GM19438 (cell line): ENCODE measurements at regions not wholly inside any gene's neighbourhood (a gene's known extent, or its start where the extent isn't known, plus 50 kb on each side); places are given as distances from the start of the nearest gene placed in this dataset.

Experiments
- ATAC-seq: cut with Tn5 transposase; IDR thresholded peaks from one replicate; pipeline ENCODE4 v1.9.1; 2021; ENCODE audit warnings: low read depth; ENCODE audit not compliant: unreplicated experiment

GRCh38 chr1:79588719-79589118 lies 582.2 kb upstream of the ADGRL4 start:
- no peak for ATAC-seq

GRCh38 chr1:79587229-79587628 lies 580.7 kb upstream of the ADGRL4 start:
- no peak for ATAC-seq

- no peak for ATAC-seq
Observed at GRCh38 chr1:79585801-79586200, 579.3 kb upstream of the ADGRL4 start.

- ATAC-seq: no peak
Observed at GRCh38 chr1:79575424-79575823, 568.9 kb upstream of the ADGRL4 start.

DNA sequence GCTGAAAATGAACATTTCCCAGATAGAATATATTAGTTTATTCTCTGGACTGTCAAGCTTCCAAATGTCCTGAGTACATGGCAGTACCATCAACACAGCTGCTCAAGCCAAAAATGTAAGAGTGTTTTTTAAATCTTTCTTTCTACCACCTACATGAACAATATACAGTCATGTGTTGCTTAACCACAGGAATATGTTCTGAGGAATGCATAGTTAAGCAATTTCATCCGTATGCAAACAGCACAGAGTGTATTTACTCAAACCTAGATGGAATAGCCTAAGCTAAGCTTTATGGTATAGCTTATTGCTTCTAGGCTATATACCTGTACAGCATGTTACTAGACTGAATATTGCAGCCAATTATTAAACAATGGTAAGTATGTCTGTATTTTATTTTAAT lies 561.9 kb upstream of the ADGRL4 start:
- ATAC-seq: no peak

GRCh38 chr1:79561521-79561978 lies 555.0 kb upstream of the ADGRL4 start:
- no peak for ATAC-seq

GRCh38 chr1:79556189-79556588 lies 549.7 kb upstream of the ADGRL4 start:
- ATAC-seq: no peak

DNA sequence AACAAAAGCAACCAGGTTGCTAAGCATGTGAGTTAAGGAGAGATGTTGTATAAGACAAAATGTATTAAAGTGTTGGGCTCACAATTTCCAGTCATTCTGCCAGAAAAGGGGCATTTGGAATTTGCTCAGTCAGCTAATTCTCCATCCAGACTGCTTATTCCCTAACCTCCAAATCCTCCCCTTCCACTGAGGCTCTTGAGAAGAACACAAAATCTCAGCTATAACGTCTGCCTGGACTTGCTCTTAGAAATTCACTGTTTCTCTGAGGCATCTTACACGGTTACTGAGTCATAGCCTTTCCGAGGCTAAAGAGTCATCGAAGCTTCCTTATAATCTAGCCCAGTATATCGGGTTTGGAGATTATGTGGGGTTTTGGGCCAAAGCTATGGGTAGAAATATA lies 548.2 kb upstream of the ADGRL4 start:
- no peak for ATAC-seq

DNA sequence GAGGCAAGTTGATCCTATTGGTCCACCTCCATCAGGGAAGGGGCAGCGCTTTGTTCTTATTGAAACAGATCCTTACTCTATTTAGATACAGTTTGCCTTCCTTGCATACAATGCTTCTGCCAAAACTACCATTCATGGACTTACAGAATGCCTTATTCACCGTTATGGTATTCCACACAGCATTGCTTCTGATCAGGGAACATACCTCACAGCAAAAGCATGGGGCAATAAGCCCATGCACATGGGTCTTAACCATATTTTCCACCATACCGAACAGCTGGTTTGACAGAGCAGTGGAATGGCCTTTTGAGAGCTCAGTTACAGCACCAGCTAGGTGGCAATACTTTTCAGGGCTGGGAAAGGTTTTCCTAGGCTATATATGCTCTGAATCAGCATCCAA lies 544.8 kb upstream of the ADGRL4 start:
- ATAC-seq: no peak

- no peak for ATAC-seq
Observed at GRCh38 chr1:79550402-79550801, 543.9 kb upstream of the ADGRL4 start.

GRCh38 chr1:79549201-79549600 lies 542.7 kb upstream of the ADGRL4 start:
- ATAC-seq: no peak

DNA sequence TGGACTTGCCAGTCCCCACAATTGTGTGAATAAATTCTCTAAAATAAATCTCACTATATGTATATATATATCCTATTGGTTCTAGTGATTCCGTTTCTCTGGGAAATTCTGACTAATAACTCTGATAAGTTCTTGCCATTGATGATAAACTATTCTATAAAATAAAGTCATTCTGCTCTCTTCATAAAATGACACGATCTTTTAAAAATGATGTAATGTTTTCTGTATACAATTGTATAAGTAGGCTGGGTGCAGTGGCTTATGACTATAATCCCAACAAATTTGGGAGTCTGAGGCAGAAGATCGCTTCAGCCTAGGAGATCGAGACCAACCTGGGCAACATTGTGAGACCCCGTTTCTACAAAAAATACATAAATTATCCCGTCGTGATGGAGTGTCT lies 541.0 kb upstream of the ADGRL4 start:
- ATAC-seq: no peak

- ATAC-seq: no peak
Observed at GRCh38 chr1:79543394-79543793, 536.9 kb upstream of the ADGRL4 start.

DNA sequence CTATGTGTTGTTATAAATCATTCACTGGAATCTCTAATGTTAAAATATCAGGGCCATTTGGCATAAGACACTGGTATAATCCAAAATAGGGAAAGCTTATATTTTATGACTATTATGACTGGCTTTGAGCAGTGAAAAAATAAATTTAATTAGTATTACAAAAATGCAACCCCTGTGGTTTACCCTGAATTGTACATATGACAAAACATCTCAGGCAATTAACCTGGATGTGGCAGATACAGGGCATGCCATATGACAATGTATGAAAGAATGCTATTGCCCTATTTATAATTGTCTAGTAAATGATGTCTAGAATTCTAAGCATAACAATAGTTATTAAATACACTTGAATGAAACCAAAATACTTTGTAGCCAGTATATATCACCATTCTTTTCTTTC lies 532.5 kb upstream of the ADGRL4 start:
- ATAC-seq: no peak

- ATAC-seq: no peak
Observed at GRCh38 chr1:79532555-79532954, 526.0 kb upstream of the ADGRL4 start.

GRCh38 chr1:79531790-79532189 lies 525.3 kb upstream of the ADGRL4 start:
- no peak for ATAC-seq

DNA sequence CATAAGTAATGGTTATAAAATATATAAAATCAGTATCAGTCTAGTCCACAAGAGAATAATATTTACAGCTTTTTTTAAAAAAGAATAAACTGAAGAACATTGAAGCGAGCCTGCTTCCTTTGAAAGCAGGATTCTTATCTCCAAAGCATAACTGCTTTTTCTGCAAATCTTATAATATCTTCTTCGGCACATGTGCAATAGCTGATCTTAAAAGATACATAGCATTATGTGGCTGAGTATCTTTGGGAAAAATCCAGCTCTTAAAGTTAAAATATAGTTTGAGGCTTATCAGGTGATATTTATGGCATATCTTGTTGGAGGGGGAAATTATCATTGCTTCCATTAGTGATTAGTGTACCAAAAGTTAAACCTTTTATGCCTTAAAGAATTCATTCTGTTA lies 523.9 kb upstream of the ADGRL4 start:
- ATAC-seq: no peak

GRCh38 chr1:79530055-79530454 lies 523.5 kb upstream of the ADGRL4 start:
- no peak for ATAC-seq

- ATAC-seq: no peak
Observed at GRCh38 chr1:79524126-79524525, 517.6 kb upstream of the ADGRL4 start.

DNA sequence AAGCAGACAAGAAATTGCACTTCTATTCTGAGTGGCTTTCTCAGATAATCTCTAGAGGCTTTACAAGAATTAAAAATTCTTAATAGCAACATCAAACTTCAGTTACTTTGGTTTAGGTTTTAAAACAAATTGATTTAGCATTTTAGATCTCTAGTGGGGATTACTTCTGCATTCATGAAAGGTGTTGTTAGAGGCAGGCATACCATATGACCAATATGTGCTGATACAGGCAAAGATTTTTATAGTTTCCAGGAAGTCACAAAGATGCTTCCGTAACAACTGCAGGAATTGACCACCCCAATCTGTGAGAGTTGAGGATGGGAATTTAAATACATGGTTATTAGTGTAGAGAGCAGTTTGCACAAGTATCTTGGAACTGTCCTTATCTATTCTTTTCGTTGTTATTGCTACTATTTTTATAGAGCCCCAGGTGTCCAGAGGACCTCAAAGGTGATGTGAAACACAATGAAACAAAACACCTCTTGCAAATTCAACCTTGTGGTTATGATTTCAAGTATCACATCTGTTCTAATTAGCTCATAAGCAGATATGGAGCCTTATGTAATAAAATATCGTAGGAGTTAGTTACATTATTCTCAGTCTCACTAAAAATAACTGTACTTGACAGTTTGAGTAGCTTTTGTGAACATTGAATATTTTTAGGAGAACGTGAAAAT lies 512.7 kb upstream of the ADGRL4 start:
- ATAC-seq: no peak

- no peak for ATAC-seq
Observed at GRCh38 chr1:79517470-79518224, 511.1 kb upstream of the ADGRL4 start.

GRCh38 chr1:79507770-79508169 lies 501.2 kb upstream of the ADGRL4 start:
- no peak for ATAC-seq
